Heart left ventricle (tissue), 16 donors: ENCODE measurements at regions not wholly inside any gene's neighbourhood (a gene's known extent, or its start where the extent isn't known, plus 50 kb on each side); places are given as distances from the start of the nearest gene placed in this dataset.

ENCODE experiments used
- ATAC-seq, 4 donors: fragments of 200-7000 bp; cut with Tn5 transposase; one replicate each; pipeline ENCODE4 v1.9.1; 2020 to 2022; ENCODE audit warnings: moderate library complexity in 4 of 4, mild to moderate bottlenecking in 3 of 4, moderate number of reproducible peaks in 1 of 4
- DNase-seq, 5 donors: peaks; one replicate each; pipeline ENCODE4 v3.0.0-alpha.2; 2020
- H3K27ac ChIP-seq, 12 donors: fragments of 200-600 bp; sonication (generic) in 4 of 12; one replicate each; pipeline versions ENCODE4 v1.5.0 to v1.8.0; 2016 to 2022; ENCODE audit warnings: mild to moderate bottlenecking in 2 of 12
- H3K27me3 ChIP-seq, 9 donors: fragments of 200-600 bp; sonication (generic) in 2 of 9; one replicate each; pipeline versions ENCODE4 v1.5.1 to v1.8.0; 2016 to 2022; ENCODE audit warnings: mild to moderate bottlenecking in 3 of 9
- H3K36me3 ChIP-seq, 9 donors: fragments of 200-600 bp; sonication (generic) in 2 of 9; one replicate each; pipeline versions ENCODE4 v1.5.0 to v1.8.0; 2018 to 2022; ENCODE audit warnings: mild to moderate bottlenecking in 2 of 9
- H3K4me1 ChIP-seq, 12 donors: fragments of 200-600 bp; sonication (generic) in 4 of 12; one replicate each; pipeline versions ENCODE4 v1.5.0 to v1.8.0; 2016 to 2022; ENCODE audit warnings: mild to moderate bottlenecking in 3 of 12
- H3K4me3 ChIP-seq, 12 donors: fragments of 200-600 bp; sonication (generic) in 4 of 12; one replicate each; pipeline versions ENCODE4 v1.5.0 to v1.8.0; 2017 to 2022; ENCODE audit warnings: mild to moderate bottlenecking in 9 of 12, moderate library complexity in 4 of 12
- H3K9me3 ChIP-seq, 12 donors: fragments of 200-600 bp; sonication (generic) in 4 of 12; one replicate each; pipeline versions ENCODE4 v1.5.0 to v1.8.0; 2016 to 2022; ENCODE audit warnings: mild to moderate bottlenecking in 1 of 12
- CTCF ChIP-seq, 12 donors: fragments of 200-600 bp; sonication (generic) in 4 of 12; IDR thresholded peaks; one replicate each; pipeline versions ENCODE4 v1.5.0 to v1.8.0; 2018 to 2022; ENCODE audit warnings: antibody characterized with exemption in 12 of 12, mild to moderate bottlenecking in 5 of 12
- POLR2A ChIP-seq, 2 donors: fragments of 450-650 bp; IDR thresholded peaks; one replicate each; pipeline ENCODE4 v1.6.1; 2017; ENCODE audit warnings: antibody characterized with exemption in 2 of 2, mild to moderate bottlenecking in 2 of 2, moderate library complexity in 2 of 2
- WGBS, 4 donors: extraction: QIAGEN DNeasy Blood & Tissue Kit in 2 of 4; methylation state at CpG; one replicate each; pipeline versions ENCODE4 v1.1.5 to v1.1.7; 2013 to 2018; 5-methylcytosine and 5-hydroxymethylcytosine counted together
- intact Hi-C, 10 donors: fragments of 100-400 bp; cut with DNase I; formaldehyde crosslinking; loops; one replicate each; pipeline versions ENCODE4 v1.11.1 to v1.14.2; 2022
- donor health status: ischemic (EF 13 %, LVEDD 7.1; RV severe dilation, severe dysfunction).
- donor health status: healthy with polysubstance abuse.
- donor health status: DM: no; HTN: yes; CAD: no.
- donor health status: DM: no; HTN: no; CAD: no.
- donor health status: ischemic (EF 25% LVEDD 6.9; RV normal size, moderate dysfunction).
- donor health status: ischemic (EF 25% LVEDD 5.7; RV mildly dilated, moderate dysfunction).
- donor health status: healthy.
- donor health status: DM: yes; HTN: yes; CAD: no.
- donor health status: ischemic (EF 35%, LVEDD 5.7; RV mildly dilated, moderate dysfunction).
- donor health status: nonischemic (EF 11% LVEDD 7.7; RV severe dilation, severe dysfunction).
- donor health status: DM: yes; HTN: yes; CAD: no.
- donor health status: PGD.
- donor health status: ischemic (EF 29% LVEDD 5.4; RV normal size, mild dysfunction).
- donor health status: nonischemic (EF 23%, LVEDD 6.1; RV moderate dilation, normal function).

- H3K4me1 ChIP-seq, result peaks cover 0 to 29% (median 21%) of the 10 kb centered on the region in 12 donors
- TF ChIP-seq POLR2A (IDR thresholded peaks at IDR 0.05), result no peak
- TF ChIP-seq CTCF (IDR thresholded peaks at IDR 0.05), result no peak
Observed at GRCh38 chr2:217364224-217364623, 504.4 kb upstream of the TNP1 start.

GRCh38 chr2:217363470-217363869 lies 503.6 kb upstream of the TNP1 start:
- H3K27me3 ChIP-seq, result no peaks in the 10 kb centered on the region
- H3K4me1 ChIP-seq, result peaks cover 0 to 29% (median 21%) of the 10 kb centered on the region in 12 donors
- H3K9me3 ChIP-seq, result no peaks in the 10 kb centered on the region
- TF ChIP-seq POLR2A (IDR thresholded peaks at IDR 0.05), result no peak
- no peak for DNase-seq
- H3K4me3 ChIP-seq, result no peak overlapping the region
- peak overlapping the region in 1 of 12 donors; percentile 80 for H3K27ac ChIP-seq
- no peak for ATAC-seq
- 86 to 93% (median 92%) methylated on average over 3 of the region's 3 CpGs for WGBS, 4 donors
- intact Hi-C loops, result no loop called here
- H3K36me3 ChIP-seq, result no peaks in the 10 kb centered on the region

More at GRCh38 chr2:217364224-217364623, 504.4 kb upstream of the TNP1 start:
- ATAC-seq, result no peak
- no peaks in the 10 kb centered on the region for H3K9me3 ChIP-seq
- intact Hi-C loops, result no loop called here
- no peaks in the 10 kb centered on the region for H3K36me3 ChIP-seq
- no peak overlapping the region for H3K27ac ChIP-seq
- no peak for DNase-seq
- no peak overlapping the region for H3K4me3 ChIP-seq
- no peaks in the 10 kb centered on the region for H3K27me3 ChIP-seq

GRCh38 chr2:217362710-217363109 lies 502.8 kb upstream of the TNP1 start:
- H3K9me3 ChIP-seq, result no peaks in the 10 kb centered on the region
- H3K4me1 ChIP-seq, result peaks cover 0 to 29% (median 22%) of the 10 kb centered on the region in 12 donors
- no peak for ATAC-seq
- H3K4me3 ChIP-seq, result no peak overlapping the region
- intact Hi-C loops, result no loop called here
- DNase-seq, result no peak
- no peaks in the 10 kb centered on the region for H3K27me3 ChIP-seq
- peak overlapping the region in 1 of 12 donors; percentile 80 for H3K27ac ChIP-seq
- no peaks in the 10 kb centered on the region for H3K36me3 ChIP-seq
- 87 to 91% (median 89%) methylated on average over 5 of the region's 5 CpGs for WGBS, 4 donors
- TF ChIP-seq POLR2A (IDR thresholded peaks at IDR 0.05) (no peak), CTCF (IDR thresholded peaks at IDR 0.05) (no peak)

GRCh38 chr2:217362286-217362685 lies 502.4 kb upstream of the TNP1 start:
- no peak for ATAC-seq
- WGBS, 4 donors, result 90 to 100% (median 98%) methylated on average over 1 of the region's 1 CpG
- Histone ChIP-seq H3K4me3 (no peak overlapping the region), H3K9me3 (no peaks in the 10 kb centered on the region), H3K36me3 (no peaks in the 10 kb centered on the region), H3K4me1 (peaks cover 0 to 29% (median 24%) of the 10 kb centered on the region in 12 donors), H3K27me3 (no peaks in the 10 kb centered on the region), H3K27ac (peak overlapping the region in 1 of 12 donors; percentile 80)
- intact Hi-C loops, result no loop called here
- TF ChIP-seq CTCF (IDR thresholded peaks at IDR 0.05) (no peak), POLR2A (IDR thresholded peaks at IDR 0.05) (no peak)
- no peak for DNase-seq

GRCh38 chr2:217361483-217361880 lies 501.6 kb upstream of the TNP1 start:
- DNase-seq, result no peak
- H3K9me3 ChIP-seq, result no peaks in the 10 kb centered on the region
- H3K4me3 ChIP-seq, result no peak overlapping the region
- H3K36me3 ChIP-seq, result no peaks in the 10 kb centered on the region
- peak overlapping the region in 10 of 12 donors; percentile 7 to 81 (median 64) for H3K27ac ChIP-seq
- H3K27me3 ChIP-seq, result no peaks in the 10 kb centered on the region
- 19 to 30% (median 25%) methylated on average over 2 of the region's 2 CpGs for WGBS, 4 donors
- TF ChIP-seq CTCF (IDR thresholded peaks at IDR 0.05), result no peak
- TF ChIP-seq POLR2A (IDR thresholded peaks at IDR 0.05), result no peak
- peaks cover 0 to 37% (median 30%) of the 10 kb centered on the region in 12 donors for H3K4me1 ChIP-seq
- peak in 1 of 4 donors; percentile 32 for ATAC-seq
- intact Hi-C loops, result no loop called here
